NCI-H187 treated with DMSO at 0.1 percent for 48 hours (cell line): ENCODE measurements at regions not wholly inside any gene's neighbourhood (a gene's known extent, or its start where the extent isn't known, plus 50 kb on each side); places are given as distances from the start of the nearest gene placed in this dataset.

Experiments
- DNase-seq: peaks from one replicate; lab custom pipeline; 2025; lab: John Stamatoyannopoulos, UW

DNA sequence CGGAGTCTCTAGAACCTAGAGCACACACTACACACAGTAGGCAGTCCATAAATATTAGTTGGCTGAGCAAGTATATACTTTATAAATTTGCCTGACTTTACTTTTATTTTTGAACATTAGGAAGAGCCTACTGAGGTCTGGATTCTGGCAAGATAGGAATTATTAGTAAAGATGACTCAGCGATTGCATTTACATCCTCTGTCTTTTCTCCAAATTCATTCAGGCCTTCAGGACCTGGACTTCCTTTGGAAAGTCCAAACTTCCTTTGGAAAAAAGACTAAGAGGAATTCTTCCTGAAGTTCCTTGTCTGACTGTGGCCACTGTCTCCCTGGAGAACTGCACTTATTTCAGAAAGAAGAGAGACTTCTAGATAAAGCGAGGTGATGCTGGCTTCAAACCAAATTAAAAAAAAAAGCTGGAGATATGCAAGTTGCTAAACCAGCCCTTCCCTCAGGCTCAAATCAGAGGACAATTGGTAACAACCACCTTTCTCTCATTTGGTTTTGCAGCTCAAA, 251.3 kb downstream of the GAS1 start:
- no peak for DNase-seq

DNA sequence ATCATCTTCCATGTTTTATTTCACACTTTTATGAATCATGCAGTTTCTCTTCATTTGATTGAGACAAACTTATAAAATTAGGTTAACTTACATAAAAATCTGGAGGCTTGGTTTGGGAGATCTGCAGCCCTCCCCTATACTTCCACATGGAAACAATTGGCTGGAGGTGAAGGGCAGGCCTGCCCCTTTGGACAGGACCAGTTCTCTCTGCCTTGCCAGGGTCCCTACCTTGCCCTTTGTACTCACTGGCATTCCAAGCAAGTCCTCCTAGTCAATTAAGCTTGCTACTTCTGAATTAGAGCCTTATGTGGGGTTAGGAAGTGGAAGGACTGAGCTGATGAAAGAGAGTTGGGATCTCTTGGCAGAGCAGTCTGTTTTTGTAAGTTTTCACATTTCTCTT, 257.3 kb downstream of the GAS1 start:
- DNase-seq = no peak

DNA sequence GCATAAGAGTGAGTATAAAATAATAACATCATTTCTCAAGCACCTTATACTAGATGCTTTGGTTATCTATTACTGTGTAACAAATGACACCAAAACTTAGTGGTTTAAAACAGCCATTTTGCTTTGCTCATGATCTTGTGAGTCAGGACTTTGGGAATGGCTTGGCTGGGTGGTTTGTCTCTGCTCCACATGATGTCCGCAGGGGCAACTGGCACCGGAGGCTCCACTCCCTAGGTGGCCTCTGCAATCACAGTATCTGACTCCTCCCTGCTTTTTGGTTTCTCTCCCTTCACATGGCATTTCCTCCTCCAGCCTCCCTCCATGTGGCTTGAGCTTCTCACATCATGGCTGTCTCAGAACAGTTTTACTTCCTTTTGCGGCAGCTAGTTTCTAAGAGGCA, 259.5 kb downstream of the GAS1 start:
- DNase-seq = no peak

GRCh38 chr9:86685556-86685955, 261.8 kb downstream of the GAS1 start:
- DNase-seq = no peak

DNA sequence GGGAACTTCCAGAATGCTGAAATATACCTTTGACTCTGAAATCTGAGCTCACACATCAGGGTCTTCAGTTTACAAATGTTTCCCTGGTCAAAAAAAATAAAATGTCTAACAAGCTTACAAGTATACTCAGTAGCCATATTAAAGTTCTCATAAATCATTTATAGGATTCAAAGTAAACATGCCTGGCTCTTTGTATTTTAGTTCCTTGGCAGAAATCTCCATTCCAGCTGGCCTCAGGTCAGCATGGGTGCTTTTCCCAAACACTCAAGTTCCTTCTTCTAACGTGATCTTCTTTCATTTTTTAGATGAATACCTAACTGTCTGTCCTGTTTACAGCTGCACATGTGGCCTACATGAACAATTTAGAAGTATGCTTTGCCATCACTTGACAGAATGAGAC, 263.2 kb downstream of the GAS1 start:
- DNase-seq = no peak

- DNase-seq = no peak
Measured at GRCh38 chr9:86682240-86682639, 265.1 kb downstream of the GAS1 start.

DNA sequence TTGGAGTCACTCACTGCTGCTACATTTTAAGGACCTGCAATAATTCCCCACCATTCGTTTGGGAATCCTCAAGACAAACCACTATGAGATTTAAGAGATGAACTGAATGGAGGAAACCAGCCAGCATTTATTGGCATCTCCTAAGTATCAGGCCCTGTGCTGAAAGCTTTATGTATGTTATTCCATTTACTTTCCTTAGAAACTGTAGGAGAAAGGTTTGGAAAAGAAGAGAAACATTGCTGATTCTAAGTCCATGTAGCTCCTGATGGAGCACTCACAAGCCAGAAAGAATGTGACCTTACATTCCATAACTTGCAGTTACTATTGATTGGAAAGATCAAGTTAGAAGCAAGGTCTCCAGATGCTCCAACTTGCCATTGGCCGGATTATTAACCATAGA, 267.4 kb downstream of the GAS1 start:
- DNase-seq = no peak

GRCh38 chr9:86676396-86676795, 270.9 kb downstream of the GAS1 start:
- DNase-seq = no peak

DNA sequence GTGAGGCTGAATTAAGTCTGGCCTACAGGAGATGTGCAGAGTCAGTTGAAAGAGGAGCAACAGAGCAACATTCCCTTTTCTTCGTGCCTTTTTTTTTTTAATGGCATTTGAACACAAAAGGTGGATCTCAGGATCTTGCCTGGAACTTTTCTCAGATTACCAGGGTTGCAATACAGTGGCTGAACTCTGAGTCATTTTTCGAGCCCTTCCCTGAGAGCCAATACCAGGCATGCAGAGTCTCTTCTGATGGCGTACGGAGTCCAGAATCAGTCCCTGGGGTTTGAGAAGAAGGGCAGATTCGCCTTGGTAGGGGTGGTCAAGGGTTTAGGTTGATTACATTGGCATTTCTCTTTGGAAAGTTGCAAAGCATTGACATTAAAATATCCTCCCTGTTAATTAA, 271.5 kb downstream of the GAS1 start:
- no peak for DNase-seq

GRCh38 chr9:86674487-86674886, 272.8 kb downstream of the GAS1 start:
- DNase-seq = no peak

GRCh38 chr9:86672966-86673365, 274.3 kb downstream of the GAS1 start:
- no peak for DNase-seq

DNA sequence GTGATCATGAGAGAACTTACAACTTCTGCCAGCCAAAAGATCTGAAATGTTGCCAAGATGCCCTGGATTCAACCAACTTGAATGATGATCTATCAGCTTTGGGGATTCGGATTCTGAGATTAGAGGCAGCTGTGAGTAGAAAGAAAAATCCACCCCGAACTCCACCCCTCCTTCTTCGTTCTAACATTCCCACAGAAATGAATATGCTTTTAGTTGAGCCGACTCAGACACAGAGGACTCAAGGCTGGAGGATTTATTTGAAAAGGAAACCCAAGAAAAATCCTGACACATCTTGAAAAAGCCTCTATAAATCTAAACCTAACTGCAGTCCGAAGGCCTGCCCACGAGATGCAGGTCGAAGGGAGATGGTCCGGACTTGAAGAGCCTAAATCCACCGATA, 275.0 kb downstream of the GAS1 start:
- DNase-seq = no peak

GRCh38 chr9:86671018-86671417, 276.3 kb downstream of the GAS1 start:
- DNase-seq = no peak

DNA sequence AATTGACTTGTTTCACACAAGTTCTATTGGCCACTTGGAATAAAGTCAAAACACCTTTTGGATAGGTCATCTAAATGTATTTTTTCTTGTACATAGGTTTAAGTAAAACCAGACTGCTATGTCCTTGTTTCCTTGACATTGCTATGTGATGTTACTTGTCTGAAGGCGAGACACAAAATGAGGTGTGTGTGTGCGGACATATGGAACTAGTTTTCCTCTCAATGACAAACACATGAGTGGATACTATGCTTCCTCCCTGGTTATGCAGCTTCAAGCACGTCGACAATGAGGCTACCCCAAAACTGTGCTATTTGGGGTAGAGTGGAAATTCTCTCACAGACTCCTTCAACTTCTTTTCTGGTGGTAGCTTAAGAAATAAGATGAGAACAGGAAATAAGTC, 276.8 kb downstream of the GAS1 start:
- no peak for DNase-seq

DNA sequence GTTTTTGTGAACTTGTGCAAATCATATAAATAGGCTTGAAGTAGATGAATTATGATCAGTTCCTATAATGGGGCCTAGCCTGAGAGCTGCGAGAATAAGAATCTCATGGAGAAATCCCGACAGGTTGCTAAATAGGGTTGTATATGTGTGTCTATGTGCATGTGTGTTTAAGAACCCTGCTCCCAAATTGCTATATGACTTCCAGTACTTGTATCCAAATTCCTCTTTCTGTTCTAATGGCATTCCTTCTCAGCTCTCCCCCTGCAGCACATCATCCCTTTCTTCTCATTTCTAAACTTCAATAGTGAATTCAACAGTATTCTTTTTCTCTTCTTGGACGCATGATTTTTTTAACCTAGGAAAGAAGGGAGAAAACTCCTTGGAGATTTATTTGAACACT, 277.2 kb downstream of the GAS1 start:
- DNase-seq = no peak

- DNase-seq = no peak
Measured at GRCh38 chr9:86669422-86669821, 277.9 kb downstream of the GAS1 start.

GRCh38 chr9:86668488-86668887, 278.8 kb downstream of the GAS1 start:
- no peak for DNase-seq

- DNase-seq = no peak
Measured at GRCh38 chr9:86667307-86667706, 280.0 kb downstream of the GAS1 start.

- no peak for DNase-seq
Measured at GRCh38 chr9:86665416-86665815, 281.9 kb downstream of the GAS1 start.

DNA sequence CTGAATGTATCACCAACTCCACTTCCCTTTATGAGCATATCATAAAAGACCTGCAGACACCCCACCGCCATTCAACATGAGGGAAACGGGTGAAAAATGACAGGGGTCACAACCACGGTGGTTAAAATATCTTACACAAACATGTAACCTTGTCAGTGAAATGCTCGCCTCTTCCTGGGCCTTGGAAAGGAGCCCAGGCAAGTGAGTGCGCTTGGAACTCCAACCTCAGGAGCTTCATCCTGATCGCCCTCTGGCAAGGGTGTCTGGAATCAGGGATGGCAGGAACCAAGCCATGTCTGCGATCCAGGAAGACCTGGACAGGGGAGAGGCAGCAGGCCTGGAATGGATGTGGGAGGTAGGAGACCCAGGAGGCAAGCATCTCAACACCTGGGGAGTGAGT, 282.7 kb downstream of the GAS1 start:
- no peak for DNase-seq

- no peak for DNase-seq
Measured at GRCh38 chr9:86663905-86664304, 283.4 kb downstream of the GAS1 start.

DNA sequence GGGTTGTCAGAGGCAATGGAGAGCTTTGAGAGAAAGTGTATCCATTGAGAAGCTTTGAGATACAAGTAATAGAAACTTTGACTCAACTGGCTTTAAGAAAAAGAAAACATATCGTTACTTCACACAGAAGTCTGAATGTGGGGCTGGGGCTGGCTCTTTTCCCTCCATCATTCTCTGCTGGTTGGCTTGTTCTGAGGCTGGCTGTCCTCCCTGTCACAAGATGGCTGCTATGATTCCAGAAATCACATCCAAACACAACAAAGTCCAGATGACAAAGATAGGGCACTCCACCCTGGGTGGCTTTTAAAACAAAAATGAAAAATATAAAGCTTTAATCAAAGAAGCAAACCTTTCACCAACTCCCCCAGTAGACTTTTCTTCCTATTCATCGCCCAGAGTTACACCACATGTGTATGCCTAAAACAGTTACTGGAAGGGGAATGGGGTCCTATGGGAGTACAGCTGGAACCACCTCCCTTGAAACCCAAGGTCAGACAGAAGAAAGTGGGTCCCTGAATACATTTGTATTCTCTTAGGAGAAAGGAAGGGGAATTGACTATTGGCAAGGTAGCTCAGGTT, 284.3 kb downstream of the GAS1 start:
- no peak for DNase-seq

GRCh38 chr9:86660146-86660943, 287.0 kb downstream of the GAS1 start:
- no peak for DNase-seq
